Endothelial cell (in vitro differentiated cells): ENCODE measurements at regions not wholly inside any gene's neighbourhood (a gene's known extent, or its start where the extent isn't known, plus 50 kb on each side); places are given as distances from the start of the nearest gene placed in this dataset.

Experiments used
- DNase-seq: peaks from one replicate; pipeline ENCODE4 v3.0.0; 2021; ENCODE audit warnings: low spot score
- H3K27ac Mint-ChIP-seq: one replicate; pipeline ENCODE4 v1.8.0; 2021; ENCODE audit warnings: mixed read lengths, inconsistent platforms; ENCODE audit not compliant: unreplicated experiment
- H3K27me3 Mint-ChIP-seq: one replicate; pipeline ENCODE4 v1.8.0; 2021; ENCODE audit warnings: mild to moderate bottlenecking, moderate library complexity, mixed read lengths, inconsistent platforms; ENCODE audit not compliant: unreplicated experiment
- H3K36me3 Mint-ChIP-seq: one replicate; pipeline ENCODE4 v1.8.0; 2021; ENCODE audit warnings: mild to moderate bottlenecking, low read depth, mixed read lengths, inconsistent platforms; ENCODE audit not compliant: unreplicated experiment
- H3K4me1 Mint-ChIP-seq: one replicate; pipeline ENCODE4 v1.8.0; 2021; ENCODE audit warnings: mild to moderate bottlenecking, mixed read lengths, inconsistent platforms; ENCODE audit not compliant: unreplicated experiment
- H3K4me3 Mint-ChIP-seq: one replicate; pipeline ENCODE4 v1.8.0; 2021; ENCODE audit warnings: mild to moderate bottlenecking, mixed read lengths, inconsistent platforms; ENCODE audit not compliant: unreplicated experiment
- H3K9me3 Mint-ChIP-seq: one replicate; pipeline ENCODE4 v1.8.0; 2021; ENCODE audit warnings: mixed read lengths, inconsistent platforms; ENCODE audit not compliant: unreplicated experiment
- TF ChIP-seq, protein P1 (sequence below): fragments of 200-600 bp; sonication (generic); IDR thresholded peaks from one replicate; pipeline ENCODE4 v1.5.0; 2021; ENCODE audit warnings: antibody characterized with exemption; ENCODE audit not compliant: unreplicated experiment

DNA sequence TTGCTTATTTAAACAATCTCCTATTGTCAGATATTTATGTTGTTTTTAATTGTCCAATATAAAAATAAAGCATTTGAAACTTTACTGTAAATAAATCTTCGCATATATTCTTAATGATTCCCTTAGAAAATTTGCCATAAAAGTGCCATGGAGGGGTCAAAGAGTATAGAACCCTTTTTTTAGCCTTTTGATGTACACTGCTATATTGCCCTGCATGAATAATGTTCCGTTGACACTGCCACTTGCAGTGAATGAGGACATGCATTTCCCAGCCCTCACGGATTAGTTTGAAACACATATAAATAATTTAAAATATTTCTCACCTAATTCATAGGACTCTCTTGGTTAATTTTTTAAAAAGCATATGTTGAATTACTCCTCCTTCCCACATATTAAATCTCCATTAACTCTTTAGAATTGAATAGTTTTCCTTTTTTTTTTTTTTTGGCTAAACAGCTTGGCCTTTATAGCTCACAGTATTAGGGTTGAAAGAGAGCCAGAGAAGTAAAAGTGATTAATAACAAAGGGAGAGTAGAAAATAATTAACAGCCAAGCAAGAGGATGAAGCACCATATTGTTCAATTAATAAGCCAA lies 129.8 kb upstream of the SGCD start:
- H3K27ac Mint-ChIP-seq = no peak overlapping the region
- no peaks in the 10 kb centered on the region for H3K27me3 Mint-ChIP-seq
- no peak for DNase-seq
- H3K4me1 Mint-ChIP-seq = peaks cover 2% of the 10 kb centered on the region
- H3K4me3 Mint-ChIP-seq = no peak overlapping the region
- no peaks in the 10 kb centered on the region for H3K9me3 Mint-ChIP-seq
- TF ChIP-seq, protein P1, sequence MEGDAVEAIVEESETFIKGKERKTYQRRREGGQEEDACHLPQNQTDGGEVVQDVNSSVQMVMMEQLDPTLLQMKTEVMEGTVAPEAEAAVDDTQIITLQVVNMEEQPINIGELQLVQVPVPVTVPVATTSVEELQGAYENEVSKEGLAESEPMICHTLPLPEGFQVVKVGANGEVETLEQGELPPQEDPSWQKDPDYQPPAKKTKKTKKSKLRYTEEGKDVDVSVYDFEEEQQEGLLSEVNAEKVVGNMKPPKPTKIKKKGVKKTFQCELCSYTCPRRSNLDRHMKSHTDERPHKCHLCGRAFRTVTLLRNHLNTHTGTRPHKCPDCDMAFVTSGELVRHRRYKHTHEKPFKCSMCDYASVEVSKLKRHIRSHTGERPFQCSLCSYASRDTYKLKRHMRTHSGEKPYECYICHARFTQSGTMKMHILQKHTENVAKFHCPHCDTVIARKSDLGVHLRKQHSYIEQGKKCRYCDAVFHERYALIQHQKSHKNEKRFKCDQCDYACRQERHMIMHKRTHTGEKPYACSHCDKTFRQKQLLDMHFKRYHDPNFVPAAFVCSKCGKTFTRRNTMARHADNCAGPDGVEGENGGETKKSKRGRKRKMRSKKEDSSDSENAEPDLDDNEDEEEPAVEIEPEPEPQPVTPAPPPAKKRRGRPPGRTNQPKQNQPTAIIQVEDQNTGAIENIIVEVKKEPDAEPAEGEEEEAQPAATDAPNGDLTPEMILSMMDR = no peak
- H3K36me3 Mint-ChIP-seq = no peaks in the 10 kb centered on the region

DNA sequence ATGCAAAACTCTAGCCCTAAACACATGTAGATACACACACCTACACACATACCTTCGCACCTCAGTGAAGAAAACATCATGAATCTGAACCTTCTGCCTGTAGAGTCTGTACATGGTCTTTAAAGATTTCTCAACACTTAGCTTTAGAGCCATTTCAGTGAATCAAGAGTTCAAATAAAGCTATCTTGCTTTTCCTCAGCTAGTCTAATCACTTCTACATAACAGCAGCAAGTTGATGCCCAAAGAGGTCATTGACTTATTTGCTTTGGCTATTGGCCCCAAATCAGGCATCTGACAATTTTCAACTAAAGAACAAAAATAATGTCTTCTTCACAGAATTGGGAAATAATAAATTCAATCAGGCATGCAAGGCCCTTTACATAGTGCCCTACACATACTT lies 127.9 kb upstream of the SGCD start:
- Mint-ChIP-seq H3K27me3 (no peaks in the 10 kb centered on the region), H3K27ac (no peak overlapping the region), H3K9me3 (no peaks in the 10 kb centered on the region), H3K36me3 (no peaks in the 10 kb centered on the region), H3K4me1 (peaks cover 2% of the 10 kb centered on the region), H3K4me3 (no peak overlapping the region)
- TF ChIP-seq, protein P1 = no peak
- no peak for DNase-seq

DNA sequence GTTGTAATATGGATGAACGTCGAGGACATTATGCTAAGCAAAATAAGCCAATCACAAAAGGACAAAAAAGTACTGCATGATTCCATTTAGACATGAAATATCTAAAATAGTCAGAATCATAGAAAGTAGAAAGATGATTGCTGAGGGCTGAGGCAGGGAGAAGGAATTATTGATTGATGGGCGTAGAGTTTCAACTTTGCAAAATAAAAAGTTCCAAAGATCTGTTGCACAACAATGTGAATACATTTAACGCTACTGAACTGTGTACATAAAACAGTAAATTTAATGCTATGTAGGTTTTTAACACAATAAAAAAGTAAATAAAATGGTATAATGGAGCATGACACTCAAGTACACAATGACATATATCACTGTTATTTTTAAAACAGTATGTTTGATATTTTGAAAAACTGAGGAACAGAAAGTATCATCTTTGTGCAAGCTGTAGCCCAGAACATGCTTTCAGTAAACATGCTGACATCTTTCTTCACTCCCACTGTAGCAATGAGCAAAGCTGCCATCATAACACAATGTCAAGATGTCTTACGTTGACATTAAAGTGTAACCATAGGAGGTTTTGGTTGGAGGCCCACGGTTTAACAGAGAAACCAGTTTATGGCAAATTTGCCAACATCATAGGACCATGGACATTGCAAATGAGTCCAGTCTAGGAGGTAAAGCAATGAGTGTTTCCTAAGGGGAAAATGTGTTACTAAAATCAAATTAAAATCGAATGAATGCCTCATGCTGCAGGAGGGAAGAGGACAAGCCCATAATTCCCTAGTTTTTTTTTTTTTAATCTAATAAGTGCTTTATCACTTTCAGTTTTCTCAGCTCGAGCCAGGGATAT lies 125.8 kb upstream of the SGCD start:
- peaks cover 2% of the 10 kb centered on the region for H3K4me1 Mint-ChIP-seq
- H3K4me3 Mint-ChIP-seq = no peak overlapping the region
- H3K27ac Mint-ChIP-seq = no peak overlapping the region
- no peaks in the 10 kb centered on the region for H3K9me3 Mint-ChIP-seq
- H3K27me3 Mint-ChIP-seq = no peaks in the 10 kb centered on the region
- TF ChIP-seq, protein P1 = no peak
- DNase-seq = no peak
- no peaks in the 10 kb centered on the region for H3K36me3 Mint-ChIP-seq

DNA sequence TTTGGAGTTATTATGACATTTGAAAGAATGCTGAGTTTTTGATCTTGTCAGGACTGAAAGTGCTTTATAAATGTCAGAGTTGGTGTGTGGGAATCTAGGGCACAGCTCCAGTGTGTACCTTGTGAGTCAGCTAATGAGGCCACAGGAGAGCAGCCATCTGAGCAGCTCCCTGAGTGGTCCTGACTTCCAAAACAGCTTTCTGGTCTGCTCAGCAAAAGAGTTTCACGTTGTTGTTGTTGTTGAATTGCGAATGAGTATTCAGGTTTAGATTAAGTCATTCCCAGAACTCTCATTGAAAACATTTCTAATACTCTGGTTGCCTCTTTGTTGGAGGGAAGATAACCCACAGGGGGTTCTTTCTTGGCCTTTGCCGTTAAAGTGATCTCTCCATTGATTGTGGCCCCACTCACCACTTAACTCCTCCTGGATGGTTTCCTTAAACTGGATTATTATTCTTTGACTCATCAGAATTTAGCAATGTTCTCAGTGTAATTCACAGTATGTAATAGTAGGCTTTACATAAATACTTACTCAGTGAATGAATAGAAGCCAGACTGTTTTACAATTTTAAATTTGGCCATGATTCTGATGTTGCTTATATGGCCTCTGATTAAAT lies 125.1 kb upstream of the SGCD start:
- Mint-ChIP-seq H3K4me3 (no peak overlapping the region), H3K4me1 (peaks cover 2% of the 10 kb centered on the region), H3K27me3 (no peaks in the 10 kb centered on the region), H3K27ac (no peak overlapping the region), H3K9me3 (no peaks in the 10 kb centered on the region), H3K36me3 (no peaks in the 10 kb centered on the region)
- no peak for DNase-seq
- TF ChIP-seq, protein P1 = no peak

DNA sequence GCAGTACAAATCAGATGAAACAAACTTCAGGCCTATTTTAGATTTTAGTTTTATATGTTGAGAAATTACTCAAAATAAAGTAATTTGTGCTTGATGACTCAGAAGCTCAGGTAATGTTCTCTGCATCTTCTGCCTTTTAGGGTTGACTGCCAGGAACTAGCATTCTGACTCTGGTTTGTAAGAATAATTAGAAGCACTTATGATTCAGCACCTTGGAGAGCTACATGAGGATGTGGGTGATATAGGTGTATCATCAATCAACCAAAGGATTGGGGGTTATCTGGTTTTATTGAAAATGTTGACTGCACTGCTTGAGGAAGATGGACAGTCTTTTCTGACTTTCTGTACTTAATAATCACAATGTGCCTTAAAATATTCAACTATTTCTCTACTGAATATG lies 118.7 kb upstream of the SGCD start:
- no peaks in the 10 kb centered on the region for H3K9me3 Mint-ChIP-seq
- no peak overlapping the region for H3K27ac Mint-ChIP-seq
- H3K4me3 Mint-ChIP-seq = no peak overlapping the region
- no peaks in the 10 kb centered on the region for H3K27me3 Mint-ChIP-seq
- TF ChIP-seq, protein P1 = no peak
- no peaks in the 10 kb centered on the region for H3K4me1 Mint-ChIP-seq
- H3K36me3 Mint-ChIP-seq = no peaks in the 10 kb centered on the region
- no peak for DNase-seq
